ENCODE measurements at regions not wholly inside any gene's neighbourhood (a gene's known extent, or its start where the extent isn't known, plus 50 kb on each side); places are given as distances from the start of the nearest gene placed in this dataset.

GRCh38 chr15:99911816-99912215, 178.6 kb upstream of the LYSMD4 start (continued):
- TF ChIP-seq CREB5 (CRISPR knock-in tag; IDR thresholded peaks at IDR 0.05; ENCODE audit: low read depth) (no peak), TOX (CRISPR knock-in tag; IDR thresholded peaks at IDR 0.05; ENCODE audit: borderline replicate concordance) (no peak), ISL1 (CRISPR knock-in tag; IDR thresholded peaks at IDR 0.05) (no peak), CSDC2 (CRISPR knock-in tag; IDR thresholded peaks at IDR 0.05) (no peak), GLIS3 (CRISPR knock-in tag; IDR thresholded peaks at IDR 0.05) (no peak), ZNF8 (CRISPR knock-in tag; IDR thresholded peaks at IDR 0.05) (no peak), ESRRG (CRISPR knock-in tag; IDR thresholded peaks at IDR 0.05) (no peak), TCF4 (CRISPR knock-in tag; IDR thresholded peaks at IDR 0.05; ENCODE audit: borderline replicate concordance) (no peak), ARNTL (CRISPR knock-in tag; IDR thresholded peaks at IDR 0.05; ENCODE audit: borderline replicate concordance, low read depth) (no peak), ZFP3 (CRISPR knock-in tag; IDR thresholded peaks at IDR 0.05) (no peak)
- TF ChIP-seq, protein P1, sequence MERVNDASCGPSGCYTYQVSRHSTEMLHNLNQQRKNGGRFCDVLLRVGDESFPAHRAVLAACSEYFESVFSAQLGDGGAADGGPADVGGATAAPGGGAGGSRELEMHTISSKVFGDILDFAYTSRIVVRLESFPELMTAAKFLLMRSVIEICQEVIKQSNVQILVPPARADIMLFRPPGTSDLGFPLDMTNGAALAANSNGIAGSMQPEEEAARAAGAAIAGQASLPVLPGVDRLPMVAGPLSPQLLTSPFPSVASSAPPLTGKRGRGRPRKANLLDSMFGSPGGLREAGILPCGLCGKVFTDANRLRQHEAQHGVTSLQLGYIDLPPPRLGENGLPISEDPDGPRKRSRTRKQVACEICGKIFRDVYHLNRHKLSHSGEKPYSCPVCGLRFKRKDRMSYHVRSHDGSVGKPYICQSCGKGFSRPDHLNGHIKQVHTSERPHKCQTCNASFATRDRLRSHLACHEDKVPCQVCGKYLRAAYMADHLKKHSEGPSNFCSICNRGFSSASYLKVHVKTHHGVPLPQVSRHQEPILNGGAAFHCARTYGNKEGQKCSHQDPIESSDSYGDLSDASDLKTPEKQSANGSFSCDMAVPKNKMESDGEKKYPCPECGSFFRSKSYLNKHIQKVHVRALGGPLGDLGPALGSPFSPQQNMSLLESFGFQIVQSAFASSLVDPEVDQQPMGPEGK (CRISPR knock-in tag; IDR thresholded peaks at IDR 0.05; ENCODE audit: borderline replicate concordance): no peak
- TF ChIP-seq, protein P2, sequence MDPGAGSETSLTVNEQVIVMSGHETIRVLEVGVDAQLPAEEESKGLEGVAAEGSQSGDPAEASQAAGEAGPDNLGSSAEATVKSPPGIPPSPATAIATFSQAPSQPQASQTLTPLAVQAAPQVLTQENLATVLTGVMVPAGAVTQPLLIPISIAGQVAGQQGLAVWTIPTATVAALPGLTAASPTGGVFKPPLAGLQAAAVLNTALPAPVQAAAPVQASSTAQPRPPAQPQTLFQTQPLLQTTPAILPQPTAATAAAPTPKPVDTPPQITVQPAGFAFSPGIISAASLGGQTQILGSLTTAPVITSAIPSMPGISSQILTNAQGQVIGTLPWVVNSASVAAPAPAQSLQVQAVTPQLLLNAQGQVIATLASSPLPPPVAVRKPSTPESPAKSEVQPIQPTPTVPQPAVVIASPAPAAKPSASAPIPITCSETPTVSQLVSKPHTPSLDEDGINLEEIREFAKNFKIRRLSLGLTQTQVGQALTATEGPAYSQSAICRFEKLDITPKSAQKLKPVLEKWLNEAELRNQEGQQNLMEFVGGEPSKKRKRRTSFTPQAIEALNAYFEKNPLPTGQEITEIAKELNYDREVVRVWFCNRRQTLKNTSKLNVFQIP (CRISPR knock-in tag; IDR thresholded peaks at IDR 0.05; ENCODE audit: borderline replicate concordance, low read depth): no peak

DNA sequence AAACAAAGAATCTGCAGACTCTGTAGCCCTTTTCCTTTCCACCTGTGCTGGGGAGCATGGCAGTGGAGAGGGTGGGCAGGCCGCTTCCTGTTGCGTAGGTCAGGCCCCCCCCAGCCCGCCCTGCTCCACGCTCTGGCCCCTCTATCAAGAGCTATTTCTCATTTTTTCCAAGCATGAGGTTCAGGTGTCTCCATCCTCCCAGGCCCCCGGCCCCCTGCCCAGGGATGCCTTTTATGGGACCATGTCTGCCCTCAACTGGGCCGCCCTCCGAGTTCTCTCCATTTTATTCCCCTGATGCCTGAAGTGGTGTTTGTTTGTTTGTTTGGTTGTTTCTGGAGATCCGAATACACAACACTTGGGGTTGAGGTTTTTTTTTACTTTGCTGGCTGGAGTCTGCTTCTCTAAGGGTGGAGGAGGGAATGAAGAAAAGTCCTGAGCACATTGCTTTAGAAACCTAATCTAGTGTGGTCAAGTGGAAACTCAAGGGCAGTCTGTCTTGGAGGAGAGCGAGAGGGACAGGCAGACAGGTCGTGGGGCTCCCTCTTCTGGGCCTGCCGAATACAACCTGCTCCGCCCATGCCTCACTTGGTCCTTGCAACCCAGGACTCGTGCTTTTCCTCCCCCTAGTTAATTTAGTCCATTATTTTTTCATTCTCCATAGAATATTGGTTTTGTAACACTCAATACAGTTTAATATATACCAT, 176.5 kb upstream of the LYSMD4 start:
- peak; percentile 58; the same call in 2 of the 3 replicates for ATAC-seq

GRCh38 chr15:99907698-99908097, 174.5 kb upstream of the LYSMD4 start:
- ATAC-seq: no peak
- TF ChIP-seq OSR1 (CRISPR knock-in tag; IDR thresholded peaks at IDR 0.05) (no peak), ZNF70 (CRISPR knock-in tag; IDR thresholded peaks at IDR 0.05) (no peak), CREB5 (CRISPR knock-in tag; IDR thresholded peaks at IDR 0.05; ENCODE audit: low read depth) (no peak), RARB (CRISPR knock-in tag; IDR thresholded peaks at IDR 0.05) (no peak), BACH2 (CRISPR knock-in tag; IDR thresholded peaks at IDR 0.05; ENCODE audit: borderline replicate concordance) (no peak), ZFP3 (CRISPR knock-in tag; IDR thresholded peaks at IDR 0.05) (no peak), TOX (CRISPR knock-in tag; IDR thresholded peaks at IDR 0.05; ENCODE audit: borderline replicate concordance) (no peak)

More for the DNA sequence above, 176.5 kb upstream of the LYSMD4 start:
- TF ChIP-seq OSR1 (CRISPR knock-in tag; IDR thresholded peaks at IDR 0.05) (no peak), ARNTL (CRISPR knock-in tag; IDR thresholded peaks at IDR 0.05; ENCODE audit: borderline replicate concordance, low read depth) (no peak), ISL1 (CRISPR knock-in tag; IDR thresholded peaks at IDR 0.05) (no peak), ZNF70 (CRISPR knock-in tag; IDR thresholded peaks at IDR 0.05) (no peak), BACH2 (CRISPR knock-in tag; IDR thresholded peaks at IDR 0.05; ENCODE audit: borderline replicate concordance) (no peak)
- TF ChIP-seq, protein P2 (CRISPR knock-in tag; IDR thresholded peaks at IDR 0.05; ENCODE audit: borderline replicate concordance, low read depth): no peak

- ATAC-seq: no peak
- TF ChIP-seq ZNF70 (CRISPR knock-in tag; IDR thresholded peaks at IDR 0.05) (no peak), BACH2 (CRISPR knock-in tag; IDR thresholded peaks at IDR 0.05; ENCODE audit: borderline replicate concordance) (no peak), OSR1 (CRISPR knock-in tag; IDR thresholded peaks at IDR 0.05) (no peak), ISL1 (CRISPR knock-in tag; IDR thresholded peaks at IDR 0.05) (no peak), ZNF565 (CRISPR knock-in tag; conservative IDR thresholded peaks at IDR 0.05; ENCODE audit: low read depth) (no peak), RARB (CRISPR knock-in tag; IDR thresholded peaks at IDR 0.05) (no peak), ZFP30 (CRISPR knock-in tag; IDR thresholded peaks at IDR 0.05) (no peak), TOX (CRISPR knock-in tag; IDR thresholded peaks at IDR 0.05; ENCODE audit: borderline replicate concordance) (no peak), PPARA (CRISPR knock-in tag; IDR thresholded peaks at IDR 0.05; ENCODE audit: borderline replicate concordance) (no peak)
- TF ChIP-seq, protein P3, sequence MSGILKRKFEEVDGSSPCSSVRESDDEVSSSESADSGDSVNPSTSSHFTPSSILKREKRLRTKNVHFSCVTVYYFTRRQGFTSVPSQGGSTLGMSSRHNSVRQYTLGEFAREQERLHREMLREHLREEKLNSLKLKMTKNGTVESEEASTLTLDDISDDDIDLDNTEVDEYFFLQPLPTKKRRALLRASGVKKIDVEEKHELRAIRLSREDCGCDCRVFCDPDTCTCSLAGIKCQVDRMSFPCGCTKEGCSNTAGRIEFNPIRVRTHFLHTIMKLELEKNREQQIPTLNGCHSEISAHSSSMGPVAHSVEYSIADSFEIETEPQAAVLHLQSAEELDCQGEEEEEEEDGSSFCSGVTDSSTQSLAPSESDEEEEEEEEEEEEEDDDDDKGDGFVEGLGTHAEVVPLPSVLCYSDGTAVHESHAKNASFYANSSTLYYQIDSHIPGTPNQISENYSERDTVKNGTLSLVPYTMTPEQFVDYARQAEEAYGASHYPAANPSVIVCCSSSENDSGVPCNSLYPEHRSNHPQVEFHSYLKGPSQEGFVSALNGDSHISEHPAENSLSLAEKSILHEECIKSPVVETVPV (CRISPR knock-in tag; IDR thresholded peaks at IDR 0.05): no peak
- TF ChIP-seq, protein P1 (CRISPR knock-in tag; IDR thresholded peaks at IDR 0.05; ENCODE audit: borderline replicate concordance): no peak
Observed at GRCh38 chr15:99906793-99907192, 173.6 kb upstream of the LYSMD4 start.

All from SK-N-SH treated with all-trans-retinoic acid at 6 μM for 48 hours (cell line).